ENCODE measurements at regions not wholly inside any gene's neighbourhood (a gene's known extent, or its start where the extent isn't known, plus 50 kb on each side); places are given as distances from the start of the nearest gene placed in this dataset.

DNA sequence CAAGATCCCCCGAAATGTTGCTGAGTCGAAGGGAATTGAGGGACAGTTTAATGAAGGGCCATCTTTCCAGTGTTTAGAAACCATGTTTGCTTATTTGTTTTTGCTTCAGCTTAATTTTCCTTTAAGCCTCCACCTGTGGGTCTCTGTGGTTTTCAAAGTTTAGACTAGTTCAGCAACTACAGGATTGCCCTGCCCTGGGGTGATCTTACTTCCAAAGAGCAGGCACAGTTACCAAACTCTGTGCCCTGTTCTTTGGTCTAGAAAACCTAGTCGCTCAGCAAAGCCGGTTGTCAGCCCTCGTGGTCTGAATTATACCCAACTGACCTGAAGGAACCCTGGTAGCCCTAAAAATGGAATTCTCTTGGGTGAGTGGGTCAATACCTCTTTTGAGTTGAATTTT is 219.2 kb upstream of the GMDS start:
- TF ChIP-seq GATA2 (IDR thresholded peaks at IDR 0.05; ENCODE audit: low read depth, low read length): no peak
- TF ChIP-seq GATA3 (IDR thresholded peaks at IDR 0.05; ENCODE audit: low read depth, low read length): no peak
